Activated CD4-positive, alpha-beta T cell treated with anti-CD3 and anti-CD28 coated beads, Interleukin-2, Interleukin-6, amounts not matched to agents 100 ng/mL and 50 ng/mL, durations not matched to agents 16 hours and 8 hours (primary cell): ENCODE measurements at regions not wholly inside any gene's neighbourhood (a gene's known extent, or its start where the extent isn't known, plus 50 kb on each side); places are given as distances from the start of the nearest gene placed in this dataset.

Source experiments
- DNase-seq: peaks from one replicate; pipeline ENCODE4 v3.0.0-alpha.2; 2020

DNA sequence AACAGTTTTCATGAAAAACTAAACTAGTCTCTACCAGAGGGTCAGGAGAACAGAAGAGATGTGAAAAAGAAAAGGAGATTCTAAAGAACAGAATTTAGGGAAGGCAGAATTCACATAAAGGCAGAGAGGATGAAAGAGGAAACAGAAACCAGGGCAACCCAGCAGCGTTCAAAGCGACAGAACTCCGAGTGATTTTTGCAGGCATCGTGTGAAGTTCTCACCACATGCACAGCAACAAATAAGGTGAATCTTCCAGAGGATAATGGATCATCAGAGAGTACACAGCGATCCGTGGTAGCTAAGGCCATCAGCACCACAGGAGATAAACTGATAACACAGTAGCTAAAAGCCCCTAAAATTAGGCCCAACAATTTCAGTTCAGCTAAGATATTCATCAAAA lies 250.8 kb upstream of the THBS1 start:
- DNase-seq = no peak

DNA sequence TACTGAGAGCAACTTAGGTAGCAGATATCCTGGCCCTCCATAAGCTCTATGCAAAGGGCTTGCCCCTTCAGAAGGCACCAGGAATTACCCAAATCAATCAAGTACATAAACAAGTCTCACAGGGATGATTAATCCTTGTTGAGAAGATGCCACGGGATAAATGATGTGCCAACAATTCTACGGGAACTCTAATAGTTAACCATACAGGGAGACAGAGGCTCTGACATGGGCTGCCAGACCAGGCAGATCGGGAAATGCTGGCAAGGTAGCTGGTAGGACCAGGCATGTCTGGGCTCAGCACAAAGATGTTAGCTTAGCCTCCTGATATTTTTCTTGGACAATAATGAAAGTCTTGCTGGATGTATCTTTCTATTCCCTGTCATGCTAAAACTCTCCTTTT lies 249.3 kb upstream of the THBS1 start:
- DNase-seq = no peak

DNA sequence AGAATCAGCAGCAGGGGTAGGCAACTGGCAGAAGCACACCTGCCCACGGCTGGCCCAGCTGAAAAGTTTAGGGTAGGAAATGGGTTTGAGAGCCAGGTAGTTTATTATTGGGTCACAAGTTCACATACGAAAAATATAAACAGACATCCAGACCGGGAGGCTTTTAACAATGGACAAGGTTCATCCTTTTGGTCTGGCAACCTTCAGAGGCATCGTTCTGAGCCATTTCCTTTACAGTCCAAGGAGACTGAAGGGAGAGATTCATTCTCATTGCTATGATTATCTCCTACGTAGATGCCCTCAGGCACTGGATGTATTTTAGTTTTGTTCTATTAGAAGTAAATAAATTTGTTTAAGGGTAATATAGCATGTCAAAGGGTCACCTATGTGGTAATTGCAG lies 248.0 kb upstream of the THBS1 start:
- DNase-seq = no peak

DNA sequence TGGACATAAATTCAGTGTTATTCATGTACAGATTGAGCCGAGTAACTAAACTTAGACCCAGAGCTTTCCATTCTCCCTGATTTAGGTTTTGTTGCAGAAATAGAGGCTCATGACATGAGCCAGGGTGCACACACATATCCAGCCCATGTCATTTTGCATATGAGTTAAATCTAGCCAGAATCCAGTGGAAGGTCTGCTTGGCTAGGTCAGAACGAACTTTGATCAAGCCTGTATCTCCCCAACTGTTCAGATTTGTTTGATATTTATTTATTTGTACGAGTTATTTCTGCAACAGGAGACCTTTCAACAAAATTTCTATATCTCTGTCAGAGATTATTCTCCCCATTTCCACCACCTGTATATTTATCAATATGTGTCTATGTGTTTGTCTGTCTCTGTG lies 247.5 kb upstream of the THBS1 start:
- DNase-seq = no peak

DNA sequence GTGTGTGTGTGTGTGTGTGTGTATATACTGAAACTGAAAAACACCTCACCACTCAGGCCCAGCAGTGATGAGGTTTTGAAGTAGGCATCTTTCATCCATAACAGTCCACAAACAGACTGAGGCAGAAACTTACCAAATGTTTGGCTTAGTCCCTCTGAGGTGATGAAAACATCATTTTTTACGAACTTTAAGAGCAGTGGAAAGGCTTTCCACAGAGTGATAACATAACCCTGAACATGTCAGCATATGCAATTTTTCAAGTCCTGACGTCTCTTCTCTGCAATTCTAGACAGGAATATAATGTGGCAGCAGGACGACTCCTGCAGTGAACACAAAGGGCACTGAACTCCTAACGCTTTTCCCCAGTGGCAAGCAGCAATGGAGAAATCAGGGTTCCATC lies 247.0 kb upstream of the THBS1 start:
- no peak for DNase-seq

DNA sequence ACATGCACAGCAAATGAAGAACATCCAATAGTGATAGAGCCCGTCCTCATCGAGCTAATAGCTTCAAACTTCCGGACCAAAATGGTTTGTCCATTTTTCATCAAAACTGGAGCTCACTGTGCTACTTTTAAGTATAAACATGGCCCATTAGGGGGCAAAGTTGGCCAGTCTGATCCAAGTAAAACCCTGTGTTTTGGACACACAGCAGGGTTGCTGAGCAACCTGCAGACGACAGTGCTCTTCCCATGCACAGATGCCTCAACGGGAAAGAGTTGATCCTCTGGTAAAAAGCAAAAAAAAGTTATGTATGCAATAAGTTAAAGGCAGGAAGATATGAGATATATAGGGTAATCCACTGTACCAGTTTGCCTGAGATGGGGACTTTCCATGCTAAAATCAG lies 244.0 kb upstream of the THBS1 start:
- DNase-seq = no peak

DNA sequence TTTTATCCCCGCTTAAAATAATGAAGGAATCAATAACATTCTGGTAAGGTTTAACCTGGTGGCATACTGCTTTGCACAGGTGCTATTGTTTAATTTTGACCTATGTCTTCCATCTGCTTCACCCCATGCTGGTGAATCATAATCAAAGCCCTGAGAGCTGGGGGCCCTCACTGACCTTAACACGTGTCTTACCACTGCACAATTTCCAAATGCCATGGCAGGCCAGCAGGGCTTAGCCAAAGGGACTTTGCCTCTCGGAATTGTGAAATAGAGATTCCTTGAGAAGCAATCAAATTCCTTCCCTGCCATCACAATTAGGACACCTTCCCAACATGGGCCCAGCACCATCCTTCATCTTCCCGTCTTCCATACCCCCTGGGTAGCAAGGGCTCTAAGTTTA lies 242.6 kb upstream of the THBS1 start:
- no peak for DNase-seq

DNA sequence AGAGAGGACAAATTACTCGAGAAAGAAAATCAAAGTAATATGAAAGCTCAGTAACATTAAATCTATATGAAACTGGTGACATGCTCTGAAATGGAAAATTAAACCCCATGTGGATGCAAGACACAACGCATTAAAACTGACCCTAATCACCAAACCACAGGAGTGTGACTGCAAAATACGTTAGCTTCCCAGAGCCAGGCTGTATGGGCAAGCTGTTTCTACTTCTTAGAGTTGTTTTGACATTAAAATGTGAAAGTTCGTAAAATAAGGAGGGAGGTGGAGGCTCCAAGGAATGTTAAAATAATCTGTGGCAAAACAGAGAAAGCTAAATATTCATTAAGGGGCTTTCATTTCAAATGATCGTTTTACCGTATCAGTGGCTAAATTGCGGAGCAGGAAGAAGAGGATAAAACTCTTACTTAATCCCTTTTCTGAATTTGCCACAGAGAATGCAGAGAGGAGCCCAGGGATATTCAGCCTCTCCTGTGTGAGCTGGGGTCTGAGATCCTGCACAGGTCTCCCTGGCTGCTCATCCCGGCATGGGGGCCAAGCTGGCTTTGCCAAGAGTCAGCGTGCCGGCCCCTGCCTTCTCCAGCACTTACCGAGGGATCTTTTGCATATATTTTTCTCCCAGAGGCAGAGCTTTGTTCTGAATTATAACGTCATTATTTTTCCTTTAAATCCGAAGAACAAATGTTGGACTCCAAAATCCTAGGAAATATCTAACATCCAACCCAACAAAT lies 239.8 kb upstream of the THBS1 start:
- no peak for DNase-seq

DNA sequence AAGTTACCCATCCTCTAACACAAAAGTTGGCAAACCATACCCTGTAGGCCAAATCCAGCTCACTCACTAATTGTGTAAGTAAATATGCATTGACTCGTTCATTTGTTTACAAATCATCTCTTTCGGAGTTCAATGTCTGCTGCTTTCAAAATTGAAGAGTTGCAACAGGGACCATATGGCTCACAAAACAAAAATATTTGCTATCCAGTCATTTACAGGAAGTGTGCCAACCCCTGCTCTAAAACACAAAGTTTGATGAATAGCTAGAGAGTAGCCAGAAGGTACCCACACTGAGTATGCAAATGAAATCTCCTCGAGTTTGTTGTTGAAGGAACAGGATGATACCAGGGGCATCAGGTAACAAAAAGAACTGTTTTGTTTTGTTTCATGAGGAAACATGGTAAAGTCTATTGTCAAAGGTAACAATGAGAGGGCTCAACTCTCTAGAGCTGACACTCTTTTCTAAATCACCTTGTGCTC lies 236.2 kb upstream of the THBS1 start:
- no peak for DNase-seq

DNA sequence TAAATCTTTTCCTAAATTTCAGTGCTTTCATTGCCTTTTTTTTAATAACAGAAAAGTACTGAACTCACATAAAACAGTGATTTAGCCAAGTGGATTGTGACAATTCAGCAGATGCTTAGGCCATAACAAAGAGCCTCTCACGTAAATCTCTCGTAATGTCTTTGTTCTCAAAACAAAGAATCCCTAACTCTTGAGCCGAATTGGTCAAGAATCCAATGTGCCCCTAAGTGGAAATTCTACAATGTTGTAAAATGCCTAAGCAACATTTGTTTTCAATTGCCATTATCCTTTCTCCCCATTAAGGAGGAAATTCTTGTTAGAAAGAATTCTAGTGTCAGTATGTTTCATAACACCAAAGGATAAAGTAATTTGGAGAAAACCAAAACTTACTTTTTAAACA lies 235.7 kb upstream of the THBS1 start:
- no peak for DNase-seq

DNA sequence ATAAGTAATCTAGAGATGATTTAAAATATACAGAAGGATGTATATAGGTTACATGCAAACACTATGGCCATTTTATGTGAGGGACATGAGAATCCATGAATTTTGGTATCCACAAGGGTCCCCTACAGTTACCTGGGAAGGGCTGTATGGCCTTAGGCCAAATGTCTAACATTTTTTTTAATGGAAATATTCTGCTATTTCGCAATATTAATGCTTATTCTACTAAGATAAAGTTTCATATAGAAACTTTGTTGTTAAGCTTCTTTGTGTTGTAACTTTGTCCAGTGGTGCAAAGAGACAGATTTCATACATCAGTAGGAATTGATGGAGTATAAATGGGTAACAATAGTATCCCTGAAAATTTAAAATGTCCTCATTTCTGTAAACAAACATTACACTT lies 233.4 kb upstream of the THBS1 start:
- DNase-seq = no peak

DNA sequence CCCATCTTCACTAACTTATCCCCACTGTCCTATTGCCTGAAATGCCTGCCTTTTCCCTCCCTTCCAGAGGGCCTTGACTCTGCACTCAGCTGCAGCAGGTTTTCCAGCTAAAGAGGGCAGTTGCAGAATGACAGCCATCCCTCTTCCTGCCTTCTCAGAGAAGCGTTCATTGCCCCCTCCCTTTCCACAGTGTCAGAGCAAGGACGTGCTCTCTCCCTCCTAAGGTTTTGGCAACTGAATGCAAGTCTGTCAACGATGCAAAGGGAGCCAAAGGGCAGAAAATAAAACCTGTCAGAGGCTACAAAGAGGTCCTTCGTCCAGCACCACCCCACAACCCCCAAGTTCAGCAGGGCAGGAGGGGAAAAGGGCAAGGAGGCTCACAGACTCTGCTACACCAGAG lies 230.1 kb upstream of the THBS1 start:
- no peak for DNase-seq

DNA sequence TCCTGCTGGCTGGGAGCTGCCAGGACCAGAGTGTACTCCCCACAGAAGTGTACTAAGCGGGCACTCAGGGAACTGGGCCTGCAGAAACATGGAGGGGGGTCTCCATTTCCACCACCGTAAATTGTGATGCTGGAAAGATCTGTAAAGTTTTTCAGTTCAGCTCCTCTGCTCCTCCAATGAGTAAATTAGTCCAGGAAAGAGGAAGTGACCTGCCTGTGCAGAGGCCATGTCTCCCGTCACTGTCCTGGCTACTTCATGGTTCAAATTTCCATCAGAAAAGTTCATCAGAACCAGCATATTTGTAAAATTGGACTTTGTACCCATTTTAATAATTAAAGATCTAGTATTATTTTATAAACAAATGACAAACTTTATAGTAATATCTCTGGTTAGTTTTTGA lies 226.7 kb upstream of the THBS1 start:
- no peak for DNase-seq

DNA sequence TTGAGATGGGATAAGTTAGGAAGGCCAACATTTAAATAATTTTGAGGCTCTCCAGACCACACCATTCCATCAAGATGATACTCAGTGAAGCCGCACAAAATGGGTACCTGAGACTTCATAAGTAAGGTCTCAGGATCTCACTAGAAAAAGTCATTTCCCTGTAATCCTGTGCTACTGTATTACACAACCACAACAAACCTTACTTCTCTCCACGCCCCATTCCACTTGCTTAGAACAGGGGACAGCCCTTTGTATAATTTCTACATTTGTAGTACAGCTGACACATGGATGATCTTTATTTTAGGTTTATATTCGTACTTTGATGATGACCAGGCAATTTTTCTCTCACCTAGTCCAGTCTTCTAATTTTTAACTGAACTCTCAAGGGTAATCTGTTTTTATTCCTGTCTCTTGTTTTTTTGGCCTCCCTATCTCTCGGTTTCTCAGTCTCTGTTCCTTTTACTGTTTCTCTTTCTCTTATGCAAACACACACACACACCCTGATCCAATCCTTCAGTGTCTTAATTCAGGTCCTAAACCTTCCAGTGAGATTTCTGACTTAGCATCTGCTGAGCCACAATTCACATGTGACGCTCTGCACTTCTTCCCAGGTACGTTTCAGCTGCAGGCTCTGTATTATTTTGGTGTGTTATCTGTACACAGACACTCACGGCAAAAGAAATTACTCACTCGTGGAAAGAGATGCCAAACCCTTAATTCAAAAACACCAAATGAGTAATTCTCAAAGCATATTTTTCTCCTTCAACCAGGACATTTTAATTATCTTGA lies 223.2 kb upstream of the THBS1 start:
- DNase-seq = no peak

DNA sequence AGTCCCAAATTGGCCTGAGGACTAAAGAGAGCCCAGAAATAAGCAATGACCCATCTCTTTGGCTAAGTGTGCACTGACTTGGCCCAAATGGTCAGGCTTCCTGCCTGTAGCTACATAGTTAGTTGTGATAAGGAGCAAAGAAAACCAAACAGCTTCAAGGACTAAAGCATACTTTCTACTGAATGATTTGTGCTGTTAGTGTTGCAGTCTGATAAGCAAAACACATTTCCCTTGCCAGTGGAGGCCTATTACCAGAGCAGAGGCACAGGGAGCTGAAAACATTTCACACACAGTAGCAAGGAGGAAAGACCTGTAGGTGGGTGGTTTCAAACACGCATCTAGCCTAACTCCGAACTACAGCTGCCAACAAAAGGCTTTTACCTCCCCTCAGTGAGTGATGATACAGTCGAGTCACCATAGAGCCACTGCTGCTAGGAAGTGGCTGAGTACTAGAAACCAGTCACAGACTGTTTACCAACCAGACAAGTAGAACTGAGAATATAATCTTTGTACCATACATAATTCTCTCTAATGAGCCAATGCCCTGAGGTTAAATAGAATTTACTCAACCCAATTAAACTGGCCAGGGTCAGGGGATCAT lies 222.3 kb upstream of the THBS1 start:
- no peak for DNase-seq

DNA sequence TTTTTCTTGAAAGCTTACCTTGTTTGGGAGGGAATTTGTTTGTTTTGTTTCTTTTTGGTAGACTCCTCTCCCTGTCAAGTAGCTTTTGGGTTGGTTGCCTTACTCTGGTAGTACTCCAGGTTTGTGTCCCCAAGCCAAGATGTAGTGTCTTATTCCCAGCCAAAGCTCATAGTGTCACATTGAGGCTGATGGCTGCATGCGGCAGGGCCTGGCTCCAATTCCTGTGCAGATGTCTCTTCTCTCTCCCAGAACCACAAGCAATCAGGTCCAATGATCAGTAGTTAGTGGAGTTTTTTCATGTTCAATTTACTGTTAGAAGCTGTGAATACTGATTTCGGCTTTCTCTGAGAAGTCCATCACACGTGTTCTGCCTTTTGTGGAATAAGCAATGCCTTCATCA lies 221.1 kb upstream of the THBS1 start:
- no peak for DNase-seq

DNA sequence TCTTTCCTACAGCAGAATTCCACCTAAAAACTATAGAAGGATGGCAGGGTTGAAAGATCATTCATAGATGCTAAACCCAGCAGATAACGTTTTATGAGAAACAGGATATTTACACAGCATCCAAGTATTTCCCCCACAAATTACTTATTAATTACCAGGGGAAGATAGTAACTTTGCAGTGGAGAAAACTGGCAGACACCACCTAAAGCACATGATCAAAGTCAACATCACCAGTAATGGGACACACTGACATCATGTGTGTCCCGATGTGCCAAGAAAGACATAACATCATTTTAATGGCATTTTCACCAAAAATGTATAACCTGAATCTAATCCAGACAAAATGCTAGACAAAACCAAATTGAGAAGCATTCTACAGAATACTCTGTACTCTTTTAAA lies 220.4 kb upstream of the THBS1 start:
- no peak for DNase-seq

DNA sequence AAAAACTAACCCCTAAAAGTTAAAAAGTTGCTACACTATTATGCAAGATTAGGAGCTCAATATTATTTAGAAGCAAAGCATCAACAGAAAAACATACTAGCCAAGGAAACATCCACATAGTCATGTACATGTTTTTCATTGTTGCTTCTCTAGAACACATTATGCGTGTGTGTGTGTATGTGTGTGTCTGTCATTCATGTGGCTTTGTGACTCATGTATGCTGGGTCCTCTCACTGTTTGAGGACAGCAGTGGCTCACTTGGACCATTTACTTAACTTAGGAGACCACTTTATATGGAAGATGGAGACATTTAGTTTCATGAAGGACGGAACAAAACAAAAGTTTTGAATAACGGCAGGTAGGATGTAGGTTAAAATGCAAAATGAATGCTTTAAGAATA lies 219.4 kb upstream of the THBS1 start:
- DNase-seq = no peak

DNA sequence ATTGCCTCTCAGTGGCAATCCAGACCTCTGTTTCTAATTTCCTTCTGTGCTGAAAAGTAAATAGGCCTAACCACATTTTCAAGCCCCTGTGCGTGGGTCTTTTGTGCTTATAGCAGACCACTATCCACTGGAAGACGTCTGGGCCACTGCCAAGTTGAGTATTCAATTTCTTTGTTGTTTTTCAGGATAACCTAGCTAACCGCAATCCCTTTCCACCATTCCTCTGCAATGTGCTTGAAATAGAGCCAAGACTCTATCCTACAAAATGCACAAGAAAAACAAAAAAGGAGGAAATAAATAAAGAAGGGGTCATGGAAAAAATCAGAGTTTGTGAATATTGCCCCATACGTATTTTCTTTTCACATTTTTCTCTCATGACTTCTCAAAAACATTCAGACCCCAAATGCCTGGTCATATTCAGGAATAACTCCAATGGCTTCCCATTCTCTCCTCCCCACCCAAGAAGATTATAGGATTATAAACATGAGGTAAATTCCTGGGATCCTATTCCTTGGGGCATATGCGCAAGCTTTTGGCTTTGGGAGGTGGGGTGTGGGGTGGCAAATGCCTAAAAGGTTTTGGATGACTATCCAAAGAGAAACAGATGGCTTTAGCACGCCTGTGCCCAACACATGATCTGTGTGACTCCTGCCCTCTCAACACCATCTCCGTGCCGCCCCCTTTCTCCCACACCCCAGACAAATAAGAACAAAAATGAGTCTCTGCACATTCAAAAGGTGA lies 217.9 kb upstream of the THBS1 start:
- DNase-seq = no peak

DNA sequence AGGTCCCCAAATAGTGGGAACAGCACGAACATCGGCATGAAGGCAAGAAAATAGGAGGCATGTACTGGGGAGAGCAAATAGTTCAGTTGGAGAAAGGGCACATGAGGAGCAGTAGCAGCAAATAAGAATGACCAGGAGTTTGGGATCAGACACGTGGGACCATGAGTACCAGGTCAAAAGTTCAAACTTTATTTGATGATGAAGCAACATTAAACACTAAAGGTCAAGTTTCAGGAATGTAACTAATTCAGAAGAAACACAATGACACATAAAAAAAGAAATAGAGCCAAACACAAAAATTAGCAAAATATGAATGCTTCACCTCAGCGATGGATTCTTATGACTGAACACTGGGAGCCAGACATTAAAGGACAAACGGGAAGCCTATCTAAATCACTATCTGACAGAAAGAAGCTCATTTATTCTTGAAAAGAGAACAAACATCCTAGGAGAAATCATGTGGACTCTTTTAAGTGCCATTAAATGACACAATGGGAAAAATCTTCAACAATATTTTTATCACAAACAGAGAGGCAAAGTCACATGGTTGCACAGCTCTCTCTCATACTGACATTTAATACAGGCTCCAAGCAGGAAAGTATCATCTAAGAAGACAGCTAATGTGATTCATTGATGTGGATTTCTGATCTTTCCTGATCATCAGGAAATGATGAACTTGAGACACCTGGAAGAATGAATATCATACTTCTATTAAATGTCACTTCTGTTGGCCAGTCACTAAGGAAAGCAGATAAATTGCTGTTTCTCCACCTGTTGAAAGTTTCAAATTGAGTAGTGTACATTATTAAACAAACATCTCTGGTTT lies 216.9 kb upstream of the THBS1 start:
- no peak for DNase-seq

DNA sequence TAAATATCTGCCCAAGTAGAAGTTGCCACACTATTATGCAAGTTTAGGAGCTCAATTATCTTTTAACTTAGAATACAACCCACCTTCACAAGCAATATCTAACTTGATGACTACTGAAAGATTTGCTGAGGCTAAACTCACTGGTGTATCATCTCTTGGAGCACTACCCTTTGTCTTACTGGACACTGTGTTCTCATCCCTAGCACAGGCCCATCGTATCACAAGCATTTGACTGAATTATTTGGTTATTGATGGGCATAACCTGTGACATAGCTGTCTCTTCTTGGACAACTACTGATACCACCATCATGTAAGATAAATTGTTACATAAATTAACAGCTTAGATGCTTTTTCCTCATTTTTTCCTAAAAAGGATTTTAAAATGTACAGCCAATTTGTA lies 216.2 kb upstream of the THBS1 start:
- DNase-seq = no peak

DNA sequence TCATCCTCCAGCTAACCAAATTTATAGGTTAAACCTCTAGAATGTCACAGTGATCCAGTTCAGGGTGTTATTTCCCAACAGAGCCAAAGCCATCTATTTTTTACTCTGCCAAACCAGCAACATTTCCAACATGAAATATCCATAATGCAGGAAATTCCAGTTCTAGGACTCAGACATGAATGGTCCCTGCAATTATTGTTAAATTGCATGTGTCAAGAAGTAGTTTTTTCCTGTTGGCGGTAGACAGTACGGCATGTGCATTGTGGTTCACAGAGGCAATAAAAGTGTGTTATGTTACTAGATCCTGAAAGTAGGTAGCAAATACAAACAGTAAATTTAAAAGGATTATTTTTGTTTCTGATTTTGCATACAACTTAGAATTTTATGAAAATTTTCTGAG lies 215.7 kb upstream of the THBS1 start:
- no peak for DNase-seq

DNA sequence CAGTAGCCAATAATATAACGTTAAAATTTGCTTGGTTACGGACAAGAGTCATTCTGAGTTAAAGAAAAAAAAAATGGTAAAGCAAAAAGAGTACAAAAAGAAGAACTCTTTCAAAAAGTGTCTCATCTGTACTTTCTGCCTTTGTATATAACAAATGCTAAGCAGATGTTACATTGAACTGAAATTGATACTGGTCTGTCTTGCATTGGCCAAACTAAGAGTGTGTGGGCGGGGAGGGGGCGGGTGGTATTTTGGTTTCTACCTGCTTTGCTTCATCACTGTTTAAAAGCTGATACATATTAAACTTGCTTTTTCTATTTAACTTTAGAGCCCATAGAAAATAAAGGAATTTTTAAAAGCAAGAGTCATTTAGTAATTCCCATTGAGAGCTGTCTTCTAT lies 215.0 kb upstream of the THBS1 start:
- no peak for DNase-seq
